GM18909 (cell line): ENCODE measurements at regions not wholly inside any gene's neighbourhood (a gene's known extent, or its start where the extent isn't known, plus 50 kb on each side); places are given as distances from the start of the nearest gene placed in this dataset.

Experiments used
- ATAC-seq: cut with Tn5 transposase; IDR thresholded peaks from one replicate; pipeline ENCODE4 v1.9.1; 2021; ENCODE audit warnings: mild to moderate bottlenecking; ENCODE audit not compliant: unreplicated experiment, poor library complexity

DNA sequence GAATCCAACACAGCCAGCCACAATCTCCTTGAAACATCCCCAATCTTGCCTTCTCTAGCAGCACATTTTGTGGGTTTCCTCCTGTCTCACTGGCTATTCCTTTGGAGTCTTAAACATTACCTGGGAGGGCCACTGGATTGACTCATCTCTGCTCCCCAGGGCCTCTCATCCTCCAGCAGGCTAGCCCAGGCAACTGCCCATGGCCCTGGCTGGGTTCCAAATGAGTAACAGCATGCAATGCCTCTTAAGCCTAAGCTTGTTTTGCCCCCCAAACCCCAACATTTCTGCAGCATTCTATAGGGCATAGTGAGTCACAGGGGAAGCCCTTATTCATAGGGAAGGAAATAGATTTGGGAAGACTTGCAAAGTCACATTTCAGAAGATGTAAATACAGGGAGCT, 204.9 kb downstream of the FOXA2 start:
- no peak for ATAC-seq

DNA sequence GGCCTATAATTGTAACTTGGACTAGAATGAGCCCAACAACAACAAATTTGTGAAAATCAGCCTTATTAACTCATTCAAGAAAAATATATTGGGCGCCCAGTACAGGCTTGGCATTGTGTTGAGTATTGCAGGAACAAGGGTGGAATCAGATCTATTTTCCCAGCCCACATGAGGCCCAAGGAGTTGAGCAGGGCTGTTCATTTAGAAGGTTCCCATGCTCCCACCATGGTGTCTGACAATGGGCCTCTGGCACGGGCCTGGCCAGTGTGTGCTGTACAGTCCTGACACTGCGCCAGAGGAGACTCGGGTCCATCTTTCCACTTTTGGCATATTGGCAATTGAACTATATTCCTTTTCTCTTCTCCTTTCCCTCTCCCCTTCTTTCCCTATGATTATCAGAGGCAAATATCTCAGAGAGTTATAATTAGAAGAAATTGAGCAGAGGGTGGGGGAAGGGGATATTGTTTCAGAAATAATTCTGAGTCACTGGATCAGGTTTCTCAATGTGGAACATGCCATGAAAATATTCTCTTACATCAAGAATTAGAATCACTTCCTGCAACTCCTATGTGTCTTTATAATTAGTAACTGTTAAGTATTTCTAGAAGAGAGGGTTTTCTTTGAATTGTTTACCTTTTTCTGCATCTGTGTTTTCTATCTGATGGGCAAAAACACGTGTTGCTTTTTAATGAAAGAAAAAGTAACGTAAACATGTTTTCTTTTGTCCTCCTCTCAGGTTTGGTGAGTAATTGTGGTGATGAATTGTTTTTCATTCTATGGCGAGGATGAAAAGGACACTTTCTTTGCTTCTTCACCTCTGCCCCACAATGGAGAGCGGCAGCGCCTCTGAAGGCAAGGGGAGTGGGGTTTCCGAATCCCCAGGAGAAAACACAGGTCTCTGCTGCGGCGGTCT, 209.4 kb downstream of the FOXA2 start:
- ATAC-seq: no peak

DNA sequence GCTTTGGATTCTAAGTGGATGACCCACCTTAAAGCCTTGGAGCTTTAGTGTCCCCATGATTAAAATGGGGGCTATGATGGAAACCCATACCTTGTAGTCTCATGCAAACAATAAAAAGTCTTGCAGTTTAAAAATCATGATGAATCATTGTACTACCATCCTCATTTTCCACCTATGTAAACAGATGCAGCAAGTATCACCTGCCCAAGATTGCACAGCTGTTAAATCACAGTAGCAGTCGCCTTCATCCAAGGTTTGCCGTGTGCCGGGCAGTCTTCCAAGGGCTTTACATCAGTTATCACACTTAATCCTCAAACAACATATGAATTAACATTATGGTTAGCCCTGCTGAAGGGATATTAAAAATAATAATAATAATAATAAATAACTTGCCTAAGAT, 210.3 kb downstream of the FOXA2 start:
- no peak for ATAC-seq

DNA sequence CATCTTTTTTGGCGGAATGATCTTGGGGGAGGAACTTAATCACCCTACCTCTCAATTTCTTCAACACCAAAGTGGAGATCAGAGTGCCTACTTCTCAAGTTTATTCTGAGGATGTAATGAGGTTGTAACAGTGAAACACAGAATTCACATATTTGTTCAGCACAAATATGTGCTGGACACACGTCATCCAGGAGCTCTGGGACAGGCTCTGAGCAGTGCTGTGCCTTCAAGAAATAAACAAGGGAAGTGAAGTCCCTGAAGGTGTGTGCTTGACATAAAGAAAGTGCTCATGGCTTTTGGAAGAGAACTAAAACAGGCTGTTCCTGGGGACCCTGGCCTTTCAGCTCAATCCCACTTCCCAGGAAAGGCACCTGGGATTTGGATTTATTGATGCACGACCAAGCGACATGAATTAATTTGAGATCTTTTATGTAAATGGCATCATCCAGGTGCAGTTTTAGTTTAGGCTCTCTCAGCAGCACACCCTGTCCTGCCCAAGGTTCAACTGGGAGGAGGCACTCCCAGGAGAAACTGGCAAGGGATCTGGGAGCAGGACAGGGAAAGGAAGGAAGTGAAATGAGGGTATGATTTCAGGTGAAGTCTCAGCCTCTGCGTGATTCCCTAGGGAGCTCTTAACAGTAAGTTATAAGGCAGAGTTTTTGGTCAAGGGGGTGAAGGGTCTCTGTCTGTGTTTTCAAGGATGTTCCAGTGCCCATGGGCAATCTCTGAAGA, 211.0 kb downstream of the FOXA2 start:
- ATAC-seq: no peak

DNA sequence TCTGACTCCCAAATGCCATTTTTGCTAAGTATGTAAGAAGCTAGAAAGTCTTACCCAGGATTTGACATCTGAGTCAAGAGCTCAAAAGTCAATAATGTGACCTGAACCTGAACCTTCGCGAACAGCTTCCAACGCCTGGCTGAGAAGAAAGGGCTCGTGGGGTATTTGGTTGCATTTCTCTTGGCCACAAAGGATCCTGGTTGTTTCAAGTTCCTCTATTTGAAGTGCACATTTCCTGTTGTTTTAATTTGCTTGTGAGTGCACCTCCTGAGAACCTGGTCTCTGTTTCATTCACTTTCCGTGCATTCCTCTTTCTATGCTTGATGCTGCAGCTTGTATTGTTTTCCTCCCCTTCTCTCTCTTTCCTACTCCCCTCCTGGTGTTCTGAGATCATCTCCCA, 212.5 kb downstream of the FOXA2 start:
- ATAC-seq: peak; percentile 93

DNA sequence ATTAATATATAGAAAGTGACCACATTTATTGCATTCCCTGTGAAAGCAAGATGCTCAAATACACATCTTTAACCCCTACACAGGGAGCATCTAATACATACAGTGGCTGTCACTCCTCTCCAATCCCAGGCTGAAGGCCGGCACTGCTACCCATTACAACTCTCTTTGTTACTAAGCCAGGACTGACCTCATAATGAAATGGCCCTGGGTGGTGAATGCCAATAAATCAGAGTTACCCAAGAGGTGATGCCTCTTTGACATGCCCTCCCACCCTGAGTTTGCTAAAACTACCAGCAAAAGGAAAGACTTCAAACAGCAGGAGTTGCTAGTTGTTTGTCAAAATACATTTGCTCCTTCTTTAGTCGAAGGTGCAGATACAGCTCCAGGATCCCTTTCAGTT, 214.2 kb downstream of the FOXA2 start:
- no peak for ATAC-seq

DNA sequence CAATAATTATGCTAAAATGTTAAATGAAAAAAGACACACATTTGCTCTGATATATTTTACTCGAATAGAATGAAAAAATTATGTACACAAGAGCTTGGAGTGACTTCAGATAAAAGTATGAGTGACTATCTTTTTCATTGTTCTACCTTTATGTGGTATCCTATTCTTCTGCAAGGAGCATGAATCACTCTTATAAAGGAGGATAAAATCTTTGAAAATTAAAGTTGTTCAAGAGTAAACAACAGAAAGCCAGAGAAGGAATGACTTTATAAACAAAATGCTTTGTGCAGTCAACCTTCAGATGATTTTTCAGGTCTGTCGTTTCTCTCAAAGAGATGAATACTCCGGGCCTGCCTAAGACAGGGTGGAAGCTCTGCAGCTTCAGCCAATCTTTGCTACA, 215.3 kb downstream of the FOXA2 start:
- ATAC-seq: no peak

DNA sequence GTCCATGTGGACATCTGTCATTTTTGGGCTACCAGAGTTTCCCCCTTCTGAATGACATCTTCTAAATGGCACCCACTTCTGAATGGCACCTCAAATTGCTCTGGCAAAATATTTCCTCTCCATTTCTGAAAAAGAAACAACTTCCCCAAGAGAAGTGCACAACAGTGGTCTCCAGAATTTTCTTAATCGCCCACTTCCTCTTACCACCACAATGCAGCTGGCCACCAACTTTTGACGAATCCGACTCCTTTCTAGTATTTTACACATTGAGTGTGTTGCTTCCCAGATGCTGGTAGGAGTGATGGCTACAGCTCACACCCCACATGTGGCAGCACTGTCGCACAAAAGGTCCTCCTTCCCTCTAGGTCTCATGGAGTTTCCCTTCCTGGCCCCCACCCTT, 216.1 kb downstream of the FOXA2 start:
- no peak for ATAC-seq

DNA sequence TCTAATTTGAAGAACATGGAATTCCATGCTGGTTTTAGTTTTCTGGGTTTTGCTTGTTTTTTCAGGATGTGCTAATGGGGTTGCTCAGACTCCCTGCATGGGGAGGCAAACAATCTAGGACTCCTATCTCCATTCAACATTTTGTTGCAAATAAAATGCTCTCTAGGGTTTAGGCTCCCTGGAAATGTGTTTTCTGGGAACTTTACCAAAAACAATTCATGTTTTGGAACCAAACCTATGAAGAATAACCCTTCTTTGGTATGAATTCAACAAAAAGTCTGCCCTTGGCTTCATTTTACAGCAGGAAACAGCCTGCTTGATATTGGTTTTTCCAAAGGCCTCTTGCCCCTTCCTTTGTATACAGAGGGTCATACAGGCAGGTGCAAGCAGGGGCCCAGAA, 217.7 kb downstream of the FOXA2 start:
- ATAC-seq: no peak

DNA sequence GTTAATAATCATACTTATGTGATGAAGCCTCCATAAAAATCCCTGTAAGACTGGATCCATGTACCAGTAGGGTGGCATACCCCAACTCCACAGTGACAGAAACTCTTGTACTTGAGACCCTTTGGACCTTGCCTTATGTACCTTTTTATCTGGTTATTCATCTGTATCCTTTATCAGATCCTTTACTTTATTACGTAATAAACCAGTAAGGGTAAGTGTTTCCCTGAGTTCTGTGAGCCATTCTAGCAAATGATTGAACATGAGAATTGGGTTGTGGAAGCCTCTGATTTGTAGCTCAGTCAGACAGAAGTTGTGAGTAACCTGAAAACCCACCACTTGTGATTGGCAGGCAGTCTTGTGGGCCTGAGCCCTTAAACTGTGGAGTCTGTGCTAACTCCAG, 229.7 kb downstream of the FOXA2 start:
- no peak for ATAC-seq

DNA sequence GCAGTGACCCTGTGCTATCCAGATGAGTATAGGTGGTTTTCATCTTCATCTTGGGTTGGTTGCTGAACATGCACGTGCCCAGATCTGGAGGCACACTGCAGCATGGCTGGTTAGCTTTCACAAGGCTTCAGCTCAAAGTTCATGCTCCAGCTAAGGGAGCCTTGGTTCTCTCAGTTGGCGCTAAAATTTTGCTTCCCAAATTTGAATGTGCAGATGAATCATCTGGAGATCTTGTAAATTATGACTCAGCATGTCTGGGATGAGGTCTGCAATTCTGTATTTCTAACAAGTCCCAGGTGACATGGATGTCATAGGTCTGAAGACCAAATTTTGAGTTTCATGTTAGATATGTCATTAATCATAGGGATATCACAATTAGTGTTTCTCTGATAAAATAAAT, 230.8 kb downstream of the FOXA2 start:
- no peak for ATAC-seq

DNA sequence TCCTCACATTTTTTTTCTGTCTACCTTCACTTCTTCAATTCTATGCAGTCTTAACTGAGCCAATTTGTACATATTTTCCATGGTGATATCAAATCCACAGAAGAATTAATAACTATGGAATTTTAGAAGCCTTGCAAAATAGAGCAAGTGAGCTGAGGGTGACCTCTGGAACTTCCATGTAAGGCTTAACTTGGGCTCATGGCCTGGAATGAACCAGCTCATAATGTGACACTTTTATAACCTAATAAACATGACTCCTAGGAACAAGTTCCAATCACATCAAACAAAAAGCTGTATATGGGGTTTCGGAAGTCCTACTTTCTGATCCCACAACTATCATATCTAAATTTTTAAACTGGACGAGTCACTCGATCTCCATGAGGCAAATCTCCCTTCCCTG, 232.4 kb downstream of the FOXA2 start:
- no peak for ATAC-seq

DNA sequence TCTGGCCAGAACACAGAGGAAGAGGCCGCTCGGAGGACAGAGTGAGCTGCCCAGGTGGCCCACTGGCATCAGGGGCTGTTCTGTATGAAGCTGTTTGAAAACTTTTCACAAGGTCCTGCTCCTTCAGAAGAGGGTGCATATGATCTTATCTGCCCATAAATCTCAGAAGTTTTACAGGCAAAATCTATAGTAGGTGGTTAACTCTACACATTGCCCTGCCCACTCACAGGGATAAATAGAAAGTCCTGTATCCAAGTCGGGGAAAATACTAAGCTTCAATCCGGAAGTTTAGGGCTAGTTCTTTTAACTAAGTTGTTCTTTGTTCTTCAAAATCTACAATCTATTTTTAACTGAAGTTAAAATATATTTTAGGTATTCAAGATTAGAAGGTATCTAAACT, 233.7 kb downstream of the FOXA2 start:
- ATAC-seq: no peak

DNA sequence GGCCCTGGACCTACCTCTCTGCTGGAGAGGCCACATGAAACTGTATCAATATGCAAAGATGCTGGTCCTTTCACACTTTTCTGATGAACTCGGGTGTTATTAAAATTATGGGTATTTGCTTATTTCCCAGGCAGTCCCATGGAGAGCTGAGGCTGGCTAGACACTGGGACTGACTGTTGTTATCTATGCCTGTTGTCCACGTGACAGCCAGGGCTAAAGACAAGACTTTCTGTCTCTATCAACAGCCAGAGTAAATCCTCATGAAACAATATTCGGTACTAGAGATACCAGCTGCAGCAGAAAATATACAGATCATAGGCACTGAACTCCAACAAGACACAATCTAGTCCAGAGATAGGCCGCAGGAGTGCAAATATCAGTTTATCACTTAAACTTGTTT, 236.4 kb downstream of the FOXA2 start:
- ATAC-seq: no peak

DNA sequence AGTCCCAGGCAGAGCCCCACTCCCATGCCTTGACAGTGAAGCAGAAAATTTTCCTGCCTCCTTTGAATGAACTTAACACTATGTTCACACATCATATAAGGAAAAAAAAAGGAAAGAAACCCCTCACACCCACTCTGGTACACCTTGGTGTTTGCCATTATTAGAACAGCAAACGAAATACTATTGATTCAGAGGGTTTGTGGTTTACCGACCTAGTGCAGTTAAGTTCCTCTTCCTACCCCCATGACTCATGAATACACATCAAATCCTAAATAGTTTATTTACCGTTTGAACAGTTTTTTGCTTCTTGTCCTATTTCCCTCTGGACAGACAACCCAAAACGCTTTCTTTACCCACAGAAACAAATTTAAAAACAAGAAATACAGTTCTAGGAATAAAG, 237.7 kb downstream of the FOXA2 start:
- ATAC-seq: no peak

DNA sequence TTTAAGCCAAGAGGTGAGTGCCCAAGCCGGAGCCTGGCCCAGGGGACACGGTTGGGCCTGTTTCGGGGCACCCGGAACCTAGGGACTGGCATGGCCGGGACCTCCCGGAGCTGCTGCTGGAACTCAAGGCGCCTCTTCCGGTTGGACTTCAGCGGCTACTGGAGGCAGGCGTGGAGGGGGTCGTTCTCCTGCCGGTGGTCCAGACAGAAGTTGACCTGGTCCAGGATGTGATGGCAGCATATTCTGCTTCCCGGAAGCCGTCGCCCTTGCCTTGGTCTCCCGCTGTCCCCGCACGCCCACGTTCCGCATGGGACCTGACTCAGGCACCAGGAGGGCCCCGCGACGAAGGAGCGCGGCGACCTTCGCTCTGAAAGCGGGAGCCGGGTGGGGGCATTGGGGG, 240.8 kb downstream of the FOXA2 start:
- ATAC-seq: no peak

DNA sequence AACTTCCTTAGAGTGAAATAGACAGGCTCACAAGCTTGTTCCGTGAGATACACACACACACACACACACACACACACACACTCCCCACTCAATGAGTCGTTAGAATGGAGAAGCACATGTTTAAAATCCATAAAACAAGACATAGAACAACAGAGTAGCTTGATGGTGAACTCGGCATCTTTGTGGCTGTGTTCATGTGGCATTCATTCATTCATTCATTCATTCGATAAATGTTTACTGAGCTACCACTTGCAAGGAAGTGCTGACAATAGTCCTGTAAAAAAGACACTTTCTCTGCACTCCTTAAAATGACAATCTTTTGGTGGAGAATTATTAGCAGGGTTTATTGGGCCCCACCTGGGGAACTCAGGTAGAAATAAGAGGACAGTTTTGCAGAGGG, 242.0 kb downstream of the FOXA2 start:
- ATAC-seq: no peak

DNA sequence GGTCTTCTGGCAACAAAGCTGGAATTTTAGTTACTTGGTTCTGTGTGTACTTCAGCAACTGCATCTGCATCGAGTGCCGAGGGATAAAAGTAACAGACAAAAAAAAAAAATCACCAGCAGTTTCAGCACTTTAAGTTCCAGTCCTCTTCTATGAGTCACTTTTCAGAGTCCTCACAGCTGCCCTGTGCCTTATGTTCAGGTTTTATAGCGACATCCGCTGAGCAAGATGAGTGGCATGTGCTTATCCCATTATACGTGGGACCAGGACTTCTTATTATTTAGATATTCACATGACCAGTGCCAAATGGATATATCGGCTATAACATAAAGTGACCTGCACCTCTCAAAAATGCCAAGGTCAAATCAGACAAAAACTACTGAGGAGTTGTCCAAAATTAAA, 242.9 kb downstream of the FOXA2 start:
- no peak for ATAC-seq

DNA sequence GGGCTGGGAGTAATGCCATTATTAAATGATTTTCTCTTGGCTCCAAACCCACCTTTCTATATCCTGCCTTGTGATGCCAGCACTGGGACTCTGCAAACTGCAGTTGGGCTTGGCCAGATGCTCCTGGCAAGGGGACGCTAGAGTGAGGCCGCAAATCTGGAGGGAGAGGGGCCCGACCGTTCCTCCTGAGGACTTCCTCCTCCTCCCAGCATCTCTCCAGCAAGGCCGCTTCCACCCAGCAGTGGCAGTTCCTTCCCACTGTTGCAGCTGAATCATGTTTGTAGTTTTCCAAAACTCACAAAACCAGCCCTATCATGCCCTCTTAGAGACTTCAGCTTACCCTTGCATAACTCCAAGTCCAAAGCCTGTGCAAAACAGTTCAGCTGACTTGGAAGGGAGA, 244.4 kb downstream of the FOXA2 start:
- ATAC-seq: no peak

DNA sequence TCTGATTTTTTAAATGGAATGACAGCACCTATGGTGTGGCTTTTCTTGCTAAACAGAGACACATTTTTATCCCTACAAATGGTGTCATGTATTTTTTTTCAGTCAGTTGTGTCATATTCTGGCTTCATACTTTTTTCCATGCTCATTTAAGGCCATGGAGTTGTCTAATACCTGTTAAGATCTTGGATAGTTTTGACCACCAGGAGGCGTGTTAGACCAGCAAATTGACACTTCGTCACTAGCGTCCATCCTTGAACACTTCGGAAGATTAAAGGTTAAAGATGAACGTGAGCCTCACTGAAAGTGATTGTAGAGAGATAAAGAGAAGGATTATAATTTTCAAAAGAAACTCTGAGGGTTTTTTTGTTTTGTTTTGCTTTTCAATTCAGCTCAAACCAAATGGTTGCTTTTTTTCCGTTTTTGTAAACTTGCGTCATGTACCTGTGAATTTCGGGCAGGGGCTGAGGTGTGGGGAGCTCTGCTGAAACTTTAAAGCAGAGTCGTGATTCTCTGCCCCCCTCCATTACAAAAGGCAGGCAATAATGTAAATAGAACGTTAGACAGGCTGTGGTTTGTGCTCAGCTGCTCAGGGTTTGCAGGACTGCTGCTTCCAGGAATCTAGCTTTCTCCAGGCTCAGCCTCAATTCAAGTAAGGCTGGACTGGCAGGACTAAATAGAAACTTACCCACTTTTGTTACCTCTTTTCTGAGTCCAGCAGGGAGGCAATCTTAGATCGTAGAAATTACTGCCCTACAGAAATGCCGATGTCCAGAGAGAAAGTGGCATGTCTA, 245.1 kb downstream of the FOXA2 start:
- no peak for ATAC-seq

DNA sequence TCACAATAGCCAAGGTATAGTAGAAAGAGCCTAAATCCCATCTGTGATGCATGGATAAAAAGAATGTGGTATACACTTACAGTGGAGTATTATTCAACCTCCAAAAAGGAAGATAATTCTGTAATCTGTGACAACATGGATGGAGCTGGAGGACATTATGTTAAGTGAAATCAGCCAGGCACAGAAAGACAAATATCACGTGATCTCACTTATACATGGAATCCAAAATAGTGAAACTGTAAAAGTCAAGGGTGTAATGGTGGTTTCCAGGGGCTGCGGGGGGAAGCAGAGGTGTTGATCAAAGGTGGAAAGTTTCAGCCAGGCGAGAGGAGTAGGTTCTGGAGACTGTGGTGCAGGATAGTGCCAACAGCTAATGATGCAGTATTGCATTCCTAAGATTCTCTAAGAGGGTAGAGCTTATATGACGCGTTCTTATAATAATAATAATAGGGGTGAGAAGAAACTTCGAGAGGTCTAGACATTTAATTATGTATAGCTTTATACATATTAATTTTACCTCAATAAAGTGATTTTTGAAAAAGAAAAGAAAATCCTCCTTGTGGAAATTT, 246.1 kb downstream of the FOXA2 start:
- no peak for ATAC-seq
